GM21423 (cell line): ENCODE measurements at regions not wholly inside any gene's neighbourhood (a gene's known extent, or its start where the extent isn't known, plus 50 kb on each side); places are given as distances from the start of the nearest gene placed in this dataset.
"Not testable (repeated sequence)": the region's sequence is repeated elsewhere in the genome, so short reads cannot be mapped to it uniquely, and the experiment has no call there.

Experiments used
- ATAC-seq: cut with Tn5 transposase; IDR thresholded peaks from one replicate; pipeline ENCODE4 v1.9.1; 2021; ENCODE audit warnings: mild to moderate bottlenecking, moderate library complexity; ENCODE audit not compliant: unreplicated experiment

- peak; percentile 80 for ATAC-seq
Measured at GRCh38 chr2:75432761-75433361, 127.9 kb downstream of the EVA1A start.

GRCh38 chr2:75431763-75432162 lies 129.0 kb downstream of the EVA1A start:
- peak; percentile 70 for ATAC-seq

DNA sequence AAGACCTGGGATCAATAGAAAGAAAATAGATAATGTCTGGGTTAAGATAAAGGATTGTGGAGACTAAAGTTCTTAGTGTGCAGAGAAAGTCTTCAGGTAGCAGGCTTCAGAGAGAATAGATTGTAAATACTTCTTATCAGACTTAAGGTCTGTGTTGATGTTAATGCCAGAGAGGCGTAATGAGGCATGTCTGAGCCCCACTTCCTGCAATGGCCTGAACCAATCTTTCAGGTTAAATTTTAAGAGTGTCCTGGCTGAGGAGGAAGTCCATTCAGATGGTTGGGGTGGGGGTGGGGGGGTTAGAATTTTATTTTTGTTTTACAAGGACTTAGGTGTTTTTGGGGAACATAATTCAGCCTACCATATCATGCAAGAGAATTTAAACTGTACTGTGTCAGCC lies 129.5 kb downstream of the EVA1A start:
- no peak for ATAC-seq

GRCh38 chr2:75430449-75430848 lies 130.3 kb downstream of the EVA1A start:
- ATAC-seq, result not testable (repeated sequence)

DNA sequence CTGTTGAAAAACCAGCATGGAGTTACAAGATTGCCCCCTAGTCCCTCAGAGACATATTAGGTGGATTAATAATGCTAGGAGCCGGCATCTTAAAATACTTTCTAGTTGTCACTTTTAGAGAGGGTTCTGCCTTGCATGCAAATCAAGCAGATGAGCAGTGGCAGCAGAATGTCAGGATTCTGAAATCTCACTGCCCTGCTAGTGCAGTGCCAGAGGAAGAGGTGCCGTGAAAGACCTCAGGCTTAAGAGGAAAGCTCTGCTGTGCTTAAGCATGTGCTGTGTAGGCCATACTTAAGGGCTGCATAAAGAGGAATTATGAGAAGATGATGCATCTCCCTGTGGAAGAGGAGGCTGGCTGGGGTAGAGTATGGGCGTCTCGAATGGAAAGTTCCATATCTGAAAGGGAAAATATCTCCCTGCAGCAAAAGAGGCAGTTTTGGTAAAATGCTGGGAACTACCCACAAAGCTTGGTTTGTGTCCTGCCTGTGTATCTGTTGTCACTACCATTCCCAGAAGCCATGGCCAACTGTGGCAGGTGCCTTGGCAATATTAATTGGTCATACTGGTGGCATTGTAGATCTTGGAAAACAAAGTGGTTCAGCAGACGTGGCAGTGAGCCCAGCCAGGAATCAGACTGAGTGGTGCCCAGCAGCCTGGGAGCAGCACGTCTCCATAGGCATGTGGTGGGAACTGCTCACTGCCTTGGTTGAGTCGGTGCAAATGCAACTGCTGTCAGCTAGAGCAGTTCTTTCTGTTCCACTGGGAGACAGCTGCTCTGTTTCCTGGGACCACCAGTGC lies 131.9 kb downstream of the EVA1A start:
- ATAC-seq, result no peak

GRCh38 chr2:75428060-75428459 lies 132.7 kb downstream of the EVA1A start:
- no peak for ATAC-seq

DNA sequence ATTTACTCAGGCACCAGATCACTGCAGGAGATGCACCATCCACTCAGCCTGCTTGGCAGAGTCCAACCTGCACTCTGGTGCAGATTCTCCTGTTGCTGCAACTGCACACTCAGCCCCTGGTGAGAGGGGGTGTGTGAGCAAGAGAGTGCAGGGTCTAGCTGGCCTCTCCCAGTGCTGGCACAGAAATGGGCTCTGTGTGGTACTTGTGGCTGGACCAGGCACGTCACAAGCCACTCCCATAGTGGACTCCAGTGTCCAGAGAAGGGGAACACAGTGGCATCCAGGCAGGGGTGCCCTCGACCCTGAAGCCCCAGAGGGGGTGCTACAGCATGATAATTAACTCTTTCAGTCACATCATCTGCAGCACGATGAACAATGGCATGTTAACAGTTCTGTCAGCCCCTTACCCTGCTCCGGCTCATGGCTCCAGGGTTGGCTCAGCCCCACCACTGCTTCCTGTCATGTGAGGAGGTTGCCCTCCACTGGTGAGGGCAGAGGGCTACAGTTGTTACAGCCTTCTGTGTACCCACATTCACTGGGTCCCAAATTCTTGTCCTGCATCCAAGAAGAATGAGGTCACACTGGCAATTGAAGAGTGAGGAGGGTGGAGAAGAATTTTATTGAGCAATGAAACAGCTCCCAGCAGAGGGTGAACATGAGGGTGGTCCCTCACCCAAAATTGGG lies 135.7 kb downstream of the EVA1A start:
- no peak for ATAC-seq

DNA sequence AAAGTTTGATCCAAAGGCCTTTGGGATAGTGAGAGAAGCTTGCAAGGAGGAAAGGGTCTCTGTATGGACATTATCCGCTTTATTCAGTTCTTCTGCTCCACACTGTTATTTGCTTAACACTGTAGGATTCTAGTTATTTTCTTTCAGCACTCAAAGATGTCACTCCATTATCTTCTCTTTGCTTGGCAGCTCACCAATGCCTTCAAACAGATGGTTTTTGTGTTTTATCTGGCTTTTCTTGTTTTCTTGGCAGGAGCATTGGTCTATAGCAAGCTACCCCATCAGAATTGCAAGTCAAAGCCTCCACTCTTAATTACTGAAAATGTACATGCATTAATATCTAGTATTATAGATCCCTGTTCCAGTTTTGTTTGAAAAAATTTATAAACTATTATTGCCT lies 138.8 kb downstream of the EVA1A start:
- ATAC-seq, result no peak

DNA sequence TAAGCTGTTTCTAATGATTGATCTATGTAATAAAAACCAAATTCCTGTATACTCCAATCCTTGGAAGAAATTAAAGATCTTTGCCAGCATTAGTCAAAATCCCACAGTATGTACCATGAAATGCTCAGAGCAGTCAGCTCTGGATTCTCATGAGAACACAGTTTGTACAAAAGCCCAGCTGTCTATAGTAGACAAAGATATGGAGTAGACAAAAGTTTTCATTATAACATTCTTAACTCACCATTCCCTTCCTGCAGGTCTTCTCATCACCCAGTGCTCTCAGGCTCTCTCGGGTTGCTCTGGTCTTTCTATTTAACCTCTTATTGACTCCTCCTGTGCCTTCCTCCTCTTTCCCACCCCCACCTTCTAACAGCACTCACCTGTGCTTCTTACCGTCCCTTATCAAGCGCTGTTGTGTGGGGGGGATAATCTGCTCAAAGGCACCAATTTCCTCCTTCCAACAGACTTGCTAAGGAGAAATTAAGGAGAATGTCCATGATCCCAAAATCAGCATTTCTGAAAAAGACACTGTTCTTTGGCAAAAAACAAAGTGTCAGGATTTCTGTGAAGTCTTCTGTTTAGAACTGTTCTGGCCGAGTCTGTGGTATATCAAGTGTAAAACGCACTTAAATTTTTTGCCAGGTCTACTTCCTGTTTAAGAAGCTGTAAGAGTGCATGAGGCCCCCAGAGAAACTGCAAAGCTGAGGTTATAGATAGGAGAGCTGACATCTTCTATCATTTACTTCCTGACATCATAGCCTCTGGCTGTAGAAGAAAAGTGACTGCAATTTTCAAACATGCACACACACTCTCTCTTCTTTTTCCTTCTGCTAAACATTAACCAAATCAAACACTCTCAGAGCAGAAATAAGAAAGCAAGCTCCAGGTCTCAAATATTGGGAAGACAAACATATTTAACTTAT lies 144.1 kb downstream of the EVA1A start:
- peak; percentile 83 for ATAC-seq

DNA sequence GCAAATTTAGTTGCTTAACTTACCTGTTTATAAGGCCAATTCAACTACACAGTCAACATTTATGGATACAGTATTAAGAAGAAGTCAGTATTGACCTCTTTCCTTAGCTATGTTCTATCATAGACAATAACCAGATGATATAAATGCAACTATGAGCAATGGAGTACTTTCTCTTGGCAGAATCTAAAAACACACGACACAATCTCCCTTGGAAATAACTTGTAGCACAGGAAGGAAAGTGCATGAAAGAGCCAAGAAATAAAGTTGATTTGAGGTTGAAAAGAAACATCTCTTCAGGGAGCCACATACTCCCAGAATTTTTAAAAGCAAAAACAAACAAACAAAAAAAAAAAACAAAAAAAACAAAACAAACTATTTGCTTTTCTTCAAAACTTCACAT lies 145.0 kb downstream of the EVA1A start:
- ATAC-seq, result no peak

DNA sequence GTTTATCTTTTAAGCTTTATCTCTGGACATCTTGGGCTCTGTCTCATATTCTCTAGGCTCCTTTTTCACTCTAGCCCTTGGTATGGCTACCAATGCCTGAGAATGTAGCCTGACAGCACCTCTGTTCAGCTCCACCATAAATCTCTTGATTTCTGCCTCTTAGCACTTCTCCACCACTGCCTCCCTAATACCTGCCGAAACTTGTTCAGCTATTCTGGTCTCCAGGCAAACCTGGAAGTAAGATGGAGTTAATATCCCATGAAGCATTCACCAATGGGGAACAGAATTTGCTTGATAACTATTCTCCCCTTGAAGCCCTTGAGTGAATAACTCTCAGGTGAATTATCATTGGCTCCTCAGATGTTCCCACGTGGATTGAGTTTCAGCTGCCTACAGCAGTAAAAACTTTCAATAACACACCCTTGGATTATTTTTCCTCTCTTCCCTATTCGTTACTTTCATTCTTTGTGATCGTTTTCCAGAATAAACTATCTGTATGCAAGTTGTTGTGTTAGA lies 145.6 kb downstream of the EVA1A start:
- ATAC-seq, result no peak

DNA sequence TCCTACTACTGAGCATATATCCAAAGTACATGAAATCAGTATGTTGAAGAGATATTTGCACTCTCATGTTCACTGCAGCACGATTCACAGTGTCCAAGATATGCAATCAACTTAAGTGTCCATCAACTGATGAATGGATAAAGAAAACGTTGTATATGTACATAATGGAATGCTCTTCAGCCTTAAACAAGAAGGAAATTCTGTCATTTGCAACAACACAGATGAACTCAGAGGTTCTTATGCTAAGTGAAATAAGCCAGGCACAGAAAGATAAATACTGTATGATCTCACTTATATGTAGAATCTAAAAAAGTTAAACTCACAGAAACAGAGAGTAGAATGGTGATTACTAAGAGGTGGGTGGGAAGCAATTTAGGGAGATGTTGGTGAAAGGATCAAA lies 149.2 kb downstream of the EVA1A start:
- no peak for ATAC-seq

GRCh38 chr2:75410702-75411101 lies 150.0 kb downstream of the EVA1A start:
- no peak for ATAC-seq

DNA sequence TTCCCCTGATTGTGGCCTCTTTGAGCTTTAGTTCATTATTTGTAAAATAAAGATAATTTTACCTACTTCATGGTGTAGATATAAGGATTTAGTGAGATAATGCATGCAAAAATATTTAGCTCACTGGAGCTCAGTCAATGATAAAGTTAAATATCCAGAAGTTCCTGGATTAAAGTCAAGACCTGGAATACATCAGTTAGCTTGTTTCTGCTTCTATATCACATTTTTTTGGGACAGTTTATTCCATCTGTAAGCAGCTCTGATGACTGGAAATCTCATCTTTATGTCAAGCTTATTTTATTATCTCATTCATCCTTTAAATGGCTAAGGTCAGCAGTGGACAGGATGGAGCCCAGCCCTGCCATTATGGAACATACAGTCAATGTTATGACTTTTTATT lies 152.0 kb downstream of the EVA1A start:
- no peak for ATAC-seq

DNA sequence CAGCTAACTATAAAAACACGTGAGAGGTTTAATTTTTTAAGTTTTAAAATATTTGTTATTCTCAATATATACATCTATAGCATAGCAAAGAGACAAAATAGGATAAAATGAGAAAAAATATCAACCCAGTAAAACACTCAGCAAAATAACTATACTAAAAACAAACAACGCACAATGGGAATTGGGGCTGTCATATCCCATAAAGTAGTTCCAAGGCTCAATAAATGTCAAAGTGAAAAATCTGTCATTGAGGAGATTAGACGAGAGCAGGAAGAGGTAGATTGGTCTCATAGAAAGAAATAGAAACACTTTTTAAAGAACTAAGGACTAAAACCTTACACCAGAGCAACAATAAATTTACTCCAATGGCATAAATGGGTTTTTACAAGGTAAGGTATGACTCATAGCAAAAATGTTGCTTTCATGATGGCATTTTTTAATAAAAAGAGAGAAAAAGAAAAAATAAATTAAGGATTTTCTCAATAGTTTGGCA lies 153.7 kb downstream of the EVA1A start:
- ATAC-seq, result no peak

DNA sequence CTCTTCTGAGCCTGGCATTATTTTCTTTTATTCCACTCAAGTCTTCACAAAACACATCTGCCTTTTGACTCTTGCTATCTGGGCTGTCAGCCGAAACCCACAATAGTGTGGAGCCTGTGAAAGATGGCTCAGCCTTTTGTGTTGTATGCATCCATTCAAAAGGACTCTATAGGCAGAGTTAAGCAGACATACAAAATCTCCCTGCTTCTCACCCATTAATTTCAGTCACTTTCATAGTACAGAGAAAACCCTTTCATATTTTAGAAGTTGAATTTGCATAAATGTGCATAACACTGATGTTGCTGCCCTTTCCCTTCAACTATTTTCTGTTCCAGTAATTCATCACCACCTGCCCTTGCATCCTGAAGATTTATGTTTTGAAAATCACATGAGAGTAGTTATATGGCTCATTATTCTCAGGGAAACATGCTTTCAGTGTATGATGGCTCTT lies 154.6 kb downstream of the EVA1A start:
- ATAC-seq, result no peak

- no peak for ATAC-seq
Measured at GRCh38 chr2:75405000-75405399, 155.7 kb downstream of the EVA1A start.

DNA sequence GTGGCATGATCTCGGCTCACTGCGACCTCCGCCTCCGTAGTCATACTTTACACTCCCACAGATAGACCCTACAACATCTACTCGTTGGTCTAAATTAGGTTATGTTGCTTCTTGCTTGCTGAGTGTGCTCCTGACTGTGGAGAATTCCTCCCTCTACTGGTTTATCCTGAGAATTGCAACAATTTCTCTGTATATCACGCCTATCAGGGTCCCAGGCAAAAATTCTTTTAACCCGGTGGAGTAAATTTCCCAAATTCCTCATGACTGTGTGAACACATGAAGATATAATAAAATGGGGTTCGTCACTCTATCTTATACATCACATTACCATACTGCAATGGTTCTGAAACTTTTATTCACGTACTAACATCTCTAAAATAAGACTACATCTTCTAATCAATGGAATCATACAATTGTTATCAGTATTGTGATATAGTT lies 156.7 kb downstream of the EVA1A start:
- no peak for ATAC-seq

DNA sequence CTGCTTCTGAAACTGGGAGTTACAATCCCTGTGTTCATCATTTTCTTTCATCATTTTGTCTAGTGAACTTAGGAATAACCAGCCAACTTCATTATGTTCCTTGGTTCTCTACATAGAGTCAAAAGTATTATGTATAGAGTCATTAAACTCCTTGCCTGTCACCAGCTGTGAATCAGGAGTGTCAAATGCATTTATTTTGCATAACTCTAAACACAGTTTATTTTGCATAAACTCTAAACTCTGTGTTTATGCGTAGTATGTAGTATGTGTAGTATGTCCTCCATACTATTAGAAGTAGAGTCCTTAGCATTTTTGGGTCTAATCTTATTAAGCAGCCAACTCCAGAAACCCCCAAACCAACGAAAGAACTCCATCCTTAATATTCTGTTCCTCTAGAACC lies 164.4 kb downstream of the EVA1A start:
- no peak for ATAC-seq

DNA sequence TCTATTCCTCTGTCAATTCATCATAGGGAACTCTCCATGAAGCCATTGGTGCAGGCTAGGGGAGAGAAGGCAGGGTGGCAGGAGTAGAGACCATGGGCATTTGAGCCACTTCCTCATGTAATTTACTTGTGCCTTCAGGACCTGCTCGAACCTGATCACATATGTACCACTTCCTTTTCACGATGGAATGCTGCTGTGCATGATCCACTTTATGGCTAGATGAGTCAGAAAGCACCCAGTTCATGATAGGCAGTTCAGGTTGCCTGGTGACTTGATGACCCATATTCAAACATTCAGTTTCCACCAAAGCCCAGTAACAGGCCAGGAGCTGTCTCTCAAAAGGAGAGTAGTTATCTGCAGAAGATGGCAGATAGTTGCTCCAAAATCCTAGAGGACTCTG lies 166.0 kb downstream of the EVA1A start:
- not testable (repeated sequence) for ATAC-seq
